Pancreas (tissue), 10 donors: ENCODE measurements at regions not wholly inside any gene's neighbourhood (a gene's known extent, or its start where the extent isn't known, plus 50 kb on each side); places are given as distances from the start of the nearest gene placed in this dataset.

Experiments used
- ATAC-seq, 4 donors: fragments of 200-7000 bp; cut with Tn5 transposase; one replicate each; pipeline versions ENCODE4 v1.8.0 to v1.9.1; 2020; ENCODE audit warnings: mild to moderate bottlenecking in 4 of 4, moderate library complexity in 4 of 4
- DNase-seq, 6 donors: peaks; one replicate each; pipeline ENCODE4 v3.0.0-alpha.2; 2020
- FAIRE-seq: peaks from 2 replicates; lab custom pipeline; 2012; peaks lifted over from hg19 to GRCh38; lab: Jason Lieb, UNC
- H3K27ac ChIP-seq, 4 donors: fragments of 200-600 bp; sonication (generic); 1 replicate in 3 of 4; 2 replicates in 1 of 4; pipeline versions ENCODE4 v1.5.0 to v1.8.0; 2020
- H3K27me3 ChIP-seq, 4 donors: fragments of 200-600 bp; one replicate each; pipeline ENCODE4 v1.8.0; 2021
- H3K36me3 ChIP-seq, 3 donors: fragments of 200-600 bp; sonication (generic) in 1 of 3; one replicate each; pipeline versions ENCODE4 v1.5.0 to v1.8.0; 2020 to 2021
- H3K4me1 ChIP-seq, 3 donors: fragments of 200-600 bp; one replicate each; pipeline ENCODE4 v1.8.0; 2021
- H3K4me3 ChIP-seq, 4 donors: fragments of 200-600 bp; sonication (generic) in 2 of 4; one replicate each; pipeline versions ENCODE4 v1.5.0 to v1.8.0; 2020 to 2021
- H3K9me3 ChIP-seq, 4 donors: fragments of 200-600 bp; one replicate each; pipeline ENCODE4 v1.8.0; 2021
- WGBS, 2 donors: extraction: QIAGEN DNeasy Blood & Tissue Kit; methylation state at CpG; one replicate each; pipeline ENCODE4 v1.1.7; 2013; 5-methylcytosine and 5-hydroxymethylcytosine counted together
- intact Hi-C, 3 donors: fragments of 100-400 bp; cut with DNase I; formaldehyde crosslinking; loops; one replicate each; pipeline versions ENCODE4 v1.11.1 to v1.14.2; 2022
- TF ChIP-seq, protein P1 (sequence below), 4 donors: fragments of 200-600 bp; sonication (generic) in 3 of 4; IDR thresholded peaks; one replicate each; pipeline versions ENCODE4 v1.5.0 to v1.8.0; 2021; ENCODE audit warnings: antibody characterized with exemption in 4 of 4
- donor health status: healthy with polysubstance abuse.
- donor health status: DM: no; HTN: no; CAD: no; lungs with moderate emphysema.
- donor health status: DM: no; HTN: no; CAD: no.
- donor health status: control.
- donor health status: control.
- donor health status: Bipolar disorder and iron deficiency.
- donor health status: DM: yes; HTN: yes; CAD: no.
- donor health status: DM: no; HTN: no; CAD: no.
- donor health status: DM: no; HTN: no; CAD: no.
- donor health status: DM: yes; HTN: yes; CAD: no.

DNA sequence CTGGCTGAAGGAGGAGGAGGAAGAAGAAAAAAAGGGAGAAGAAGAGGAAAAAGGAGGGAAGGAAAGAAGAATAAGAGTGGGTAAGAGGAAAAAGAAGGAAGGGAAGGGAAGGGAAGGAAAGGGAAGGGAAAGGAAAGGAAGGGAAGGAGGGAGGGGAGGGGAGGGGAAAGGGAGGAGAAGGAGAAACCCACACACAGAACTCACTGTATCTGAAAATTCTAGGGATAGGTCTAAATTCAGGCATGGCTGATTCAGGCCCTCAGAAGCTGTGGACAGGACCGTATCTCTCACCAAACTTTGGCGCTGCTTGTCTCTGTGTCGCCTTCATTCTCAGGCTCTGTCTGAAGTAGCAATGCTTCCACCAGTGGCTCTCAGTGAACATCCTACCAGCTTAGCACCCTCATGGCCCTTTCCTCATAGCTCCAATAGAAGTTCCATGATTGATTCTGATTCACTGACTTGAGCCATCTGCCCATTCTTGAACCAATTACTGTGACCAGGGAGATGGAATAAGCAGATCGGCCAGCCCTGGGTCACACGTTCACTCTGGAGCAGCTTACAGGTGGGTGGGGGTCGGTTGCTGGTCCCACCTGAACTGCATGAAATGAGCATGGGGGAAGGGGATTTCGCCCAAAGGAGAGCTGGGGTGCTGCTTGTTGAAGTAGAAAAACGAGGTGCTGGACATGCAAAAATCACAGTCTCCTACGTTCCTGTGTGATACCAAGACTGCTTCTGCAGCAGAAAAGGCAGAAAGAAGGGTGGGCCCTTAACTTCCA is 59.7 kb downstream of the TTC32 start:
- FAIRE-seq (no peak), DNase-seq (no peak), ATAC-seq (no peak)
- intact Hi-C loops, result no loop called here
- Histone ChIP-seq H3K27me3 (no peaks in the 10 kb centered on the region), H3K9me3 (no peaks in the 10 kb centered on the region), H3K27ac (no peak overlapping the region), H3K36me3 (no peaks in the 10 kb centered on the region), H3K4me1 (no peaks in the 10 kb centered on the region), H3K4me3 (no peak overlapping the region)
- WGBS, 2 donors, result 79 to 80% methylated on average over 9 of the region's 9 CpGs
- TF ChIP-seq, protein P1, sequence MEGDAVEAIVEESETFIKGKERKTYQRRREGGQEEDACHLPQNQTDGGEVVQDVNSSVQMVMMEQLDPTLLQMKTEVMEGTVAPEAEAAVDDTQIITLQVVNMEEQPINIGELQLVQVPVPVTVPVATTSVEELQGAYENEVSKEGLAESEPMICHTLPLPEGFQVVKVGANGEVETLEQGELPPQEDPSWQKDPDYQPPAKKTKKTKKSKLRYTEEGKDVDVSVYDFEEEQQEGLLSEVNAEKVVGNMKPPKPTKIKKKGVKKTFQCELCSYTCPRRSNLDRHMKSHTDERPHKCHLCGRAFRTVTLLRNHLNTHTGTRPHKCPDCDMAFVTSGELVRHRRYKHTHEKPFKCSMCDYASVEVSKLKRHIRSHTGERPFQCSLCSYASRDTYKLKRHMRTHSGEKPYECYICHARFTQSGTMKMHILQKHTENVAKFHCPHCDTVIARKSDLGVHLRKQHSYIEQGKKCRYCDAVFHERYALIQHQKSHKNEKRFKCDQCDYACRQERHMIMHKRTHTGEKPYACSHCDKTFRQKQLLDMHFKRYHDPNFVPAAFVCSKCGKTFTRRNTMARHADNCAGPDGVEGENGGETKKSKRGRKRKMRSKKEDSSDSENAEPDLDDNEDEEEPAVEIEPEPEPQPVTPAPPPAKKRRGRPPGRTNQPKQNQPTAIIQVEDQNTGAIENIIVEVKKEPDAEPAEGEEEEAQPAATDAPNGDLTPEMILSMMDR (IDR thresholded peaks at IDR 0.05), result no peak

DNA sequence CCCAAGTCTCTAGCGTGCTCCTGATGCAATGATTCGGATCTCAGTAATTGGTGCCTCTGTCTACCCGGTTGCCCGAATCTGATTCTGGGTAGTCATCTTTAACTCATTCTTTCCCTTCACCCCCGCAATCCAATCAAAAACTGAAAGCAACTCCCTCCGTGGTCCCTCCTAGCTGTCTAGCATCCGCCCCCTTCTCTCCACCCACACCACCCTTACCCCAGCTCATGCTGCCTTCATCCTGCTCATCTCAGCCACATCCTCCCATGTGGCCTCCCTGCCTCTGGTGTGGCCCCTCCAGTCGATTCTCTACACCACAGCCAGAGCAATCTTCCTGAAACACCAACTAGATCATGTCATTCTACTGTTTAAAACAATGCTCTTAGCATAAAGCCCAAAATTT is 62.3 kb downstream of the TTC32 start:
- TF ChIP-seq, protein P1 (IDR thresholded peaks at IDR 0.05), result no peak
- no peak overlapping the region for H3K4me3 ChIP-seq
- FAIRE-seq, result no peak
- no peak for DNase-seq
- no peak for ATAC-seq
- H3K27ac ChIP-seq, result no peak overlapping the region
- no peaks in the 10 kb centered on the region for H3K36me3 ChIP-seq
- H3K4me1 ChIP-seq, result no peaks in the 10 kb centered on the region
- H3K9me3 ChIP-seq, result no peaks in the 10 kb centered on the region
- no peaks in the 10 kb centered on the region for H3K27me3 ChIP-seq
- intact Hi-C loops, result no loop called here
- 79 to 81% methylated on average over 8 of the region's 8 CpGs for WGBS, 2 donors

GRCh38 chr2:19838616-19839015 is 63.2 kb downstream of the TTC32 start:
- H3K9me3 ChIP-seq, result no peaks in the 10 kb centered on the region
- WGBS, 2 donors, result 70 to 78% methylated on average over 1 of the region's 1 CpG
- TF ChIP-seq, protein P1 (IDR thresholded peaks at IDR 0.05), result no peak
- H3K4me1 ChIP-seq, result no peaks in the 10 kb centered on the region
- H3K27ac ChIP-seq, result no peak overlapping the region
- DNase-seq, result no peak
- no peaks in the 10 kb centered on the region for H3K27me3 ChIP-seq
- no peak overlapping the region for H3K4me3 ChIP-seq
- intact Hi-C loops, result no loop called here
- no peak for ATAC-seq
- FAIRE-seq, result no peak
- H3K36me3 ChIP-seq, result no peaks in the 10 kb centered on the region

GRCh38 chr2:19837235-19837766 is 64.5 kb downstream of the TTC32 start:
- TF ChIP-seq, protein P1 (IDR thresholded peaks at IDR 0.05), result no peak
- intact Hi-C loops, result no loop called here
- ATAC-seq, result no peak
- Histone ChIP-seq H3K9me3 (no peaks in the 10 kb centered on the region), H3K4me1 (no peaks in the 10 kb centered on the region), H3K27ac (no peak overlapping the region), H3K27me3 (no peaks in the 10 kb centered on the region), H3K4me3 (no peak overlapping the region), H3K36me3 (no peaks in the 10 kb centered on the region)
- FAIRE-seq, result no peak
- WGBS, 2 donors, result 45 to 47% methylated on average over 4 of the region's 4 CpGs
- DNase-seq, result no peak

DNA sequence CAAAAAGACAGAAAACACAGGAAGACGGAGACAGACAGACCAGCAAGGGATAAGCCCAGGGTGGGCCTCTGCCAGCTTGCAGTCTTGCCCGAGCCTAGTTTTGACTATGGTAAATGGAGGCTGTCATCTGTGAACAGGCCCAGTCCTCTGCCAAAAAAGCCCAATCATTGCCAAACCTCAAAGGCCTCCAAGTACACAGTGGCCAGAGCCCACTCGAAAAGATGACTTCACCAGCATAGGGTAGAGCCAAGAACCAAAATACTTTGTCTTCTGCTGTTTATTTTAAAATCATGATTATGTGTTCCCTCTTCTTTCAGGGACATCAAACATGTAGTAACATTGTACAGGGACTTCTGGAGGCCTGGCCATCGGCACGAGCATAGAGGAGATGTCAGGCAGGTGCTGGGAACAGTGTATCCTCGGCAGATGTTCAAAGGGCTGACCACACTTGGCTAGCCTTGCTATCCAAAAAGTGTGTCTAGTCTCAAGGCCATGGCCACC is 66.0 kb downstream of the TTC32 start:
- intact Hi-C loops, result no loop called here
- no peaks in the 10 kb centered on the region for H3K4me1 ChIP-seq
- FAIRE-seq (no peak), DNase-seq (no peak), ATAC-seq (no peak)
- no peak overlapping the region for H3K27ac ChIP-seq
- no peaks in the 10 kb centered on the region for H3K9me3 ChIP-seq
- H3K36me3 ChIP-seq, result no peaks in the 10 kb centered on the region
- H3K4me3 ChIP-seq, result no peak overlapping the region
- H3K27me3 ChIP-seq, result no peaks in the 10 kb centered on the region
- TF ChIP-seq, protein P1 (IDR thresholded peaks at IDR 0.05), result no peak
- WGBS, 2 donors, result 61 to 69% methylated on average over 6 of the region's 6 CpGs
